Heart left ventricle (tissue), 13 donors: ENCODE measurements at regions not wholly inside any gene's neighbourhood (a gene's known extent, or its start where the extent isn't known, plus 50 kb on each side); places are given as distances from the start of the nearest gene placed in this dataset.
"Not testable (repeated sequence)": the region's sequence is repeated elsewhere in the genome, so short reads cannot be mapped to it uniquely, and the experiment has no call there.

Experiments used
- POLR2A ChIP-seq, 2 donors: fragments of 450-650 bp; IDR thresholded peaks; one replicate each; pipeline ENCODE4 v1.6.1; 2017; ENCODE audit warnings: antibody characterized with exemption in 2 of 2, mild to moderate bottlenecking in 2 of 2, moderate library complexity in 2 of 2
- TF ChIP-seq, protein P1 (sequence below), 12 donors: fragments of 200-600 bp; sonication (generic) in 4 of 12; IDR thresholded peaks; one replicate each; pipeline versions ENCODE4 v1.5.0 to v1.8.0; 2018 to 2022; ENCODE audit warnings: antibody characterized with exemption in 12 of 12, mild to moderate bottlenecking in 5 of 12
- donor health status: ischemic (EF 13 %, LVEDD 7.1; RV severe dilation, severe dysfunction).
- donor health status: DM: no; HTN: yes; CAD: no.
- donor health status: DM: no; HTN: no; CAD: no.
- donor health status: ischemic (EF 25% LVEDD 6.9; RV normal size, moderate dysfunction).
- donor health status: ischemic (EF 25% LVEDD 5.7; RV mildly dilated, moderate dysfunction).
- donor health status: ischemic (EF 35%, LVEDD 5.7; RV mildly dilated, moderate dysfunction).
- donor health status: nonischemic (EF 11% LVEDD 7.7; RV severe dilation, severe dysfunction).
- donor health status: DM: yes; HTN: yes; CAD: no.
- donor health status: PGD.
- donor health status: ischemic (EF 29% LVEDD 5.4; RV normal size, mild dysfunction).
- donor health status: nonischemic (EF 23%, LVEDD 6.1; RV moderate dilation, normal function).

DNA sequence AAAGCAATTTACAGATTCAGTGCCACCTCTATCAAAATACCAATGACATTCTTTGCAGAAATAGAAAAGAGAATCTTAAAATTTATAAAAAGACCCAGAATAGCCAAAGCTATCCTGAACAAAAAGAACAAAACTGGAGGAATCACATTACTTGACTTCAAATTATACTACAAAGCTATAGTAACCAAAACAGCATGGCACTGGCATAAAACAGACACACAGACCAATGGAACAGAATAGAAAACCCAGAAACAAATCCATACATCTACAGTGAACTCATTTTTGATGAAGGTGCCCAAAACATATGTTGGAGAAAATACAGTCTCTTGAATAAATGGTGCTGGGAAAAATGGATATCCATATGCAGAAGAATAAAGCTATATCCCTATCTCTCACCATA, 578.9 kb upstream of the IL12A start:
- TF ChIP-seq, protein P1, sequence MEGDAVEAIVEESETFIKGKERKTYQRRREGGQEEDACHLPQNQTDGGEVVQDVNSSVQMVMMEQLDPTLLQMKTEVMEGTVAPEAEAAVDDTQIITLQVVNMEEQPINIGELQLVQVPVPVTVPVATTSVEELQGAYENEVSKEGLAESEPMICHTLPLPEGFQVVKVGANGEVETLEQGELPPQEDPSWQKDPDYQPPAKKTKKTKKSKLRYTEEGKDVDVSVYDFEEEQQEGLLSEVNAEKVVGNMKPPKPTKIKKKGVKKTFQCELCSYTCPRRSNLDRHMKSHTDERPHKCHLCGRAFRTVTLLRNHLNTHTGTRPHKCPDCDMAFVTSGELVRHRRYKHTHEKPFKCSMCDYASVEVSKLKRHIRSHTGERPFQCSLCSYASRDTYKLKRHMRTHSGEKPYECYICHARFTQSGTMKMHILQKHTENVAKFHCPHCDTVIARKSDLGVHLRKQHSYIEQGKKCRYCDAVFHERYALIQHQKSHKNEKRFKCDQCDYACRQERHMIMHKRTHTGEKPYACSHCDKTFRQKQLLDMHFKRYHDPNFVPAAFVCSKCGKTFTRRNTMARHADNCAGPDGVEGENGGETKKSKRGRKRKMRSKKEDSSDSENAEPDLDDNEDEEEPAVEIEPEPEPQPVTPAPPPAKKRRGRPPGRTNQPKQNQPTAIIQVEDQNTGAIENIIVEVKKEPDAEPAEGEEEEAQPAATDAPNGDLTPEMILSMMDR (IDR thresholded peaks at IDR 0.05): not testable (repeated sequence)
- TF ChIP-seq POLR2A (IDR thresholded peaks at IDR 0.05): not testable (repeated sequence)
